LNCaP clone FGC (cell line): ENCODE measurements at regions not wholly inside any gene's neighbourhood (a gene's known extent, or its start where the extent isn't known, plus 50 kb on each side); places are given as distances from the start of the nearest gene placed in this dataset.

Experiments
- DNase-seq: peaks from one replicate; pipeline ENCODE4 v3.0.0-alpha.2; 2011; ENCODE audit warnings: low read depth
- H3K4me3 ChIP-seq: 2 replicates; pipeline ENCODE4 v1.5.1; 2011; ENCODE audit warnings: mild to moderate bottlenecking, low read depth, low read length, control low read depth
- TF ChIP-seq, protein P1 (sequence below): IDR thresholded peaks from 2 replicates; pipeline ENCODE4 v1.5.1; 2012; ENCODE audit warnings: mild to moderate bottlenecking; ENCODE audit not compliant: control insufficient read depth, insufficient read depth; ENCODE audit errors: extremely low read depth

DNA sequence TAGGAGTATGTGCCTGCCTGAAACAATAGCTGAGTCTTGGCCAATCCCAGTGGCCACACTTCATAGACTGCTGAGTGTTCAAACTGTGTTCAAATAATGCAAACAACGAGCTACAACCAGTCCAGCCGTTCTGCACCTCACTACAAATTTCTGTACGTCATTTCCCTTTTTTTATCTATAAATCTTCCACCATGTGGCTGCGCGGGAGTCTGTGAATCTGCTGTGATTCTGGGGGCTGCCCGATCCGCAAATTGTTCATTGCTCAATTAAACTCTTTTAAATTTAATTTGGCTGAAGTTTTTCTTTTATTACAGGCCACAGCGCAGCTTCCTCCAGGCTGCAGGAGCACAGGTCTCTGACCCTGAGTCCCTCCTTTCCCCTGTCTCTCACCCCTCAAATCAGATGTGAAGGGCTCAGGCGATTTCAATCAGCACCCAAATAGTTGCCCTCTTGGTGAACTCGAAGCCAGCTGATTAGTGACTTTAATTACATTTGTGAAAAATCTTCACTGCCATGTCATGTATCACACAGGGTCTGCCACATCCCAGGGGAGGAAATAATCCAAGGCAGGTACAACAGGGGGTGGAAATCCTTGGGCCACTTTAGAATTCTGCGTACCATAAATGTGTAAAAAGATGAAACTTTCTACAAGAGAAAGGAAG, 145.6 kb downstream of the NDUFA10 start:
- H3K4me3 ChIP-seq: no peak overlapping the region
- no peak for DNase-seq
- TF ChIP-seq, protein P1, sequence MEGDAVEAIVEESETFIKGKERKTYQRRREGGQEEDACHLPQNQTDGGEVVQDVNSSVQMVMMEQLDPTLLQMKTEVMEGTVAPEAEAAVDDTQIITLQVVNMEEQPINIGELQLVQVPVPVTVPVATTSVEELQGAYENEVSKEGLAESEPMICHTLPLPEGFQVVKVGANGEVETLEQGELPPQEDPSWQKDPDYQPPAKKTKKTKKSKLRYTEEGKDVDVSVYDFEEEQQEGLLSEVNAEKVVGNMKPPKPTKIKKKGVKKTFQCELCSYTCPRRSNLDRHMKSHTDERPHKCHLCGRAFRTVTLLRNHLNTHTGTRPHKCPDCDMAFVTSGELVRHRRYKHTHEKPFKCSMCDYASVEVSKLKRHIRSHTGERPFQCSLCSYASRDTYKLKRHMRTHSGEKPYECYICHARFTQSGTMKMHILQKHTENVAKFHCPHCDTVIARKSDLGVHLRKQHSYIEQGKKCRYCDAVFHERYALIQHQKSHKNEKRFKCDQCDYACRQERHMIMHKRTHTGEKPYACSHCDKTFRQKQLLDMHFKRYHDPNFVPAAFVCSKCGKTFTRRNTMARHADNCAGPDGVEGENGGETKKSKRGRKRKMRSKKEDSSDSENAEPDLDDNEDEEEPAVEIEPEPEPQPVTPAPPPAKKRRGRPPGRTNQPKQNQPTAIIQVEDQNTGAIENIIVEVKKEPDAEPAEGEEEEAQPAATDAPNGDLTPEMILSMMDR: no peak

- no peak overlapping the region for H3K4me3 ChIP-seq
- TF ChIP-seq, protein P1: no peak
- no peak for DNase-seq
Observed at GRCh38 chr2:239878686-239879085, 146.5 kb downstream of the NDUFA10 start.

GRCh38 chr2:239876948-239877289, 148.2 kb downstream of the NDUFA10 start:
- no peak overlapping the region for H3K4me3 ChIP-seq
- TF ChIP-seq, protein P1: no peak
- no peak for DNase-seq

GRCh38 chr2:239876271-239876947, 148.7 kb downstream of the NDUFA10 start:
- DNase-seq: no peak
- TF ChIP-seq, protein P1: no peak
- no peak overlapping the region for H3K4me3 ChIP-seq

DNA sequence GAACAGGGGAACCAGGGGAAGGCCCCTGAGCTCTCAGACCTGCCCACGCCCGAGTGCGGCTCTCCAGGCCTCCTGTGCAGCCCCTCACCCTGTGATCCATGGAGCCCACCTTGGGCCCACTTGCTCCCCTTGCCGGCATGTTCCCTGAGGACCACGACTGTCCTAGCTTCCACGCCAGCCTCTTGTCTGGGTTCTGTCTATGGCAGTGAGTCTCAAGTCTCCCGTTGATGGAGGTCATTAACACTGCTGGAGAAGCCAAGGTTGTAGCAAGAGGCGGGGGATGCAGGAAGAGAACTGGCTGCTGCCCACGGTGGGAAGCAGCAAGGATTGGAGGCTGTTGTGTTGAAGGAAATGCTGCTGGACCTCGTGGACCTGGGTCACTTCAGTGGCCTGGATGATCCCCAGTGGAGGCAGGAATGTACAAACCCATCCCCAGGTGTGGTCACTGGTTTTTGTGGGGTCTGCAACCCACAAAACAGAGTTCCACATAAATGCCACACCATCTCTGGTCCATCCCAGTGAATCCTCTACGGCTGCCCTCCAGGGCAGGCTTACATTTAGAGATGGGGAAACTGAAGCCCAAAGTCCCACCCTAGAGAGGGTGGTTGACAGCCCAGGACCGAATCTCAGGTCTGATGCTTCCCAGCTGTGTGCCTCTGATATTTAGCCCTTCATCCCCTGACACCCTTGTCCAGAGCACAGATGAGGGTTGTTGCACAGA, 150.3 kb downstream of the NDUFA10 start:
- DNase-seq: no peak
- TF ChIP-seq, protein P1: no peak
- no peak overlapping the region for H3K4me3 ChIP-seq

- no peak for DNase-seq
- no peak overlapping the region for H3K4me3 ChIP-seq
- TF ChIP-seq, protein P1: no peak
Observed at GRCh38 chr2:239873656-239874635, 151.2 kb downstream of the NDUFA10 start.
